HCT116 (cell line): ENCODE measurements at regions not wholly inside any gene's neighbourhood (a gene's known extent, or its start where the extent isn't known, plus 50 kb on each side); places are given as distances from the start of the nearest gene placed in this dataset.

Experiments used
- ATAC-seq: fragments of 200-7000 bp; cut with Tn5 transposase; 2 replicates; pipeline ENCODE4 v1.9.1; 2020; ENCODE audit warnings: mild to moderate bottlenecking, moderate library complexity
- BruUV-seq: library from RNA; stranded (reverse); fragments of 400-500 nt; replicated peaks from 2 replicates; lab custom pipeline; 2021; lab: Mats Ljungman, UMichigan
- CTCF ChIA-PET: fragments of 300-600 bp; sonication (Branson Sonifier 250); formaldehyde crosslinking; loops from one replicate; lab custom pipeline; 2021; ENCODE audit warnings: antibody characterized with exemption; lab: Charles Lee
- POLR2A ChIA-PET: fragments of 300-600, 350-600 bp; sonication (Branson Sonifier 250); formaldehyde crosslinking; loops from one replicate; lab custom pipeline; 2021; ENCODE audit warnings: antibody characterized with exemption; lab: Charles Lee
- RAD21 ChIA-PET, 2 experiments: fragments of 300-600 bp; sonication (Branson Sonifier 250); formaldehyde crosslinking; loops; one replicate each; lab custom pipeline; 2023; ENCODE audit warnings: low total read pairs in 2 of 2; ENCODE audit not compliant: uncharacterized antibody in 2 of 2, unreplicated experiment in 2 of 2, low non-redundant PET in 1 of 2; lab: Charles Lee
- DNase-seq: peaks from one replicate; pipeline ENCODE4 v3.0.0-alpha.2; 2010; ENCODE audit warnings: low read depth, low spot score
- H2AFZ ChIP-seq: fragments of 200-600 bp; shearing (Covaris generic), sonication (generic); 2 replicates; pipeline ENCODE4 v1.6.1; 2017; ENCODE audit warnings: low read depth, mixed run types, mixed read lengths, antibody characterized with exemption, low read length; ENCODE audit not compliant: poor library complexity, severe bottlenecking
- H3K27ac ChIP-seq: 2 replicates; pipeline ENCODE4 v1.5.1; 2012; ENCODE audit warnings: low read depth, low read length
- H3K27me3 ChIP-seq: fragments of 200-600 bp; sonication (generic); 2 replicates; pipeline ENCODE4 v1.6.1; 2016; ENCODE audit warnings: mixed run types, low read length, mixed read lengths; ENCODE audit not compliant: insufficient read depth
- H3K36me3 ChIP-seq, 2 experiments: fragments of 200-500 bp in 1 of 2; fragments of 200-600 bp in 1 of 2; sonication (Bioruptor generic) in 1 of 2; sonication (generic) in 1 of 2; 2 replicates each; pipeline versions ENCODE4 v1.5.1 to v1.6.1; 2014 to 2016; ENCODE audit warnings: low read length in 2 of 2, inconsistent platforms in 1 of 2, mixed read lengths in 1 of 2, mixed run types in 1 of 2; ENCODE audit not compliant: insufficient read depth in 2 of 2, control insufficient read depth in 1 of 2
- H3K4me1 ChIP-seq, 2 experiments: fragments of 200-600 bp in 1 of 2; sonication (generic) in 1 of 2; 2 replicates each; pipeline versions ENCODE4 v1.5.1 to v1.6.1; 2012 to 2017; ENCODE audit warnings: low read length in 2 of 2, inconsistent platforms in 1 of 2, mild to moderate bottlenecking in 1 of 2, mixed read lengths in 1 of 2, mixed run types in 1 of 2, moderate library complexity in 1 of 2; ENCODE audit not compliant: insufficient read depth in 2 of 2, control insufficient read depth in 1 of 2
- H3K4me2 ChIP-seq: fragments of 200-600 bp; sonication (generic); 2 replicates; pipeline ENCODE4 v1.6.1; 2017; ENCODE audit warnings: mixed run types, low read length, mixed read lengths
- H3K4me3 ChIP-seq, 2 experiments: fragments of 200-600 bp in 1 of 2; sonication (generic) in 1 of 2; replicated peaks in 1 of 2; 2 replicates each; pipeline ENCODE4 v1.5.1; 2011 to 2016; ENCODE audit warnings: low read length in 2 of 2, control low read depth in 1 of 2, low read depth in 1 of 2, mild to moderate bottlenecking in 1 of 2, mixed read lengths in 1 of 2, mixed run types in 1 of 2
- H3K79me2 ChIP-seq: fragments of 200-600 bp; sonication (generic); 2 replicates; pipeline ENCODE4 v1.6.1; 2017; ENCODE audit warnings: mild to moderate bottlenecking, mixed run types, low read length, moderate library complexity, mixed read lengths; ENCODE audit not compliant: insufficient read depth
- H3K9ac ChIP-seq: fragments of 200-600 bp; sonication (generic); 2 replicates; pipeline ENCODE4 v1.6.1; 2016; ENCODE audit warnings: low read length, mixed read lengths
- H3K9me2 ChIP-seq: fragments of 200-600 bp; sonication (generic), shearing (Covaris generic); 2 replicates; pipeline ENCODE4 v1.6.1; 2017; ENCODE audit warnings: mixed run types, mild to moderate bottlenecking, moderate library complexity; ENCODE audit not compliant: insufficient read depth
- H3K9me3 ChIP-seq, 2 experiments: fragments of 200-500 bp in 1 of 2; fragments of 200-600 bp in 1 of 2; sonication (Bioruptor generic) in 1 of 2; sonication (generic) in 1 of 2; 2 replicates each; pipeline ENCODE4 v1.6.1; 2014 to 2017; ENCODE audit warnings: low read length in 2 of 2, mixed read lengths in 2 of 2, inconsistent platforms in 1 of 2, low read depth in 1 of 2, mild to moderate bottlenecking in 1 of 2, mixed run types in 1 of 2, moderate library complexity in 1 of 2; ENCODE audit not compliant: control insufficient read depth in 1 of 2, insufficient read depth in 1 of 2
- H4K20me1 ChIP-seq: fragments of 200-600 bp; sonication (generic), shearing (Covaris generic); 2 replicates; pipeline ENCODE4 v1.6.1; 2017; ENCODE audit warnings: mixed run types, mild to moderate bottlenecking, moderate library complexity; ENCODE audit not compliant: insufficient read depth
- CEBPB ChIP-seq: IDR thresholded peaks from 2 replicates; pipeline ENCODE4 v1.6.1; 2012; ENCODE audit warnings: low read depth
- EGR1 ChIP-seq: IDR thresholded peaks from 2 replicates; pipeline ENCODE4 v1.6.1; 2012; ENCODE audit warnings: low read depth
- EZH2 ChIP-seq: fragments of 200-600 bp; sonication (generic); IDR thresholded peaks from 2 replicates; pipeline ENCODE4 v1.6.1; 2017; ENCODE audit warnings: antibody characterized with exemption, mixed run types
- EZH2phosphoT487 ChIP-seq: fragments of 200-600 bp; IDR thresholded peaks from 2 replicates; pipeline ENCODE4 v1.6.1; 2018; ENCODE audit warnings: antibody characterized with exemption, borderline replicate concordance
- SIN3A ChIP-seq: IDR thresholded peaks from 2 replicates; pipeline ENCODE4 v1.6.1; 2012; ENCODE audit warnings: low read depth
- SP1 ChIP-seq: IDR thresholded peaks from 2 replicates; pipeline ENCODE4 v1.6.1; 2012; ENCODE audit warnings: low read depth
- YY1 ChIP-seq: IDR thresholded peaks from 2 replicates; pipeline ENCODE4 v1.6.1; 2011; ENCODE audit warnings: low read length, low read depth, moderate library complexity, mild to moderate bottlenecking; ENCODE audit not compliant: insufficient replicate concordance; ENCODE audit errors: extremely low read depth
- ZFX ChIP-seq: fragments of 450-650 bp; IDR thresholded peaks from 2 replicates; pipeline ENCODE4 v1.6.1; 2017
- ZNF274 ChIP-seq: fragments of 200-500 bp; sonication (Bioruptor generic); IDR thresholded peaks from 2 replicates; pipeline ENCODE4 v1.6.1; 2014; ENCODE audit warnings: mild to moderate bottlenecking, low read depth, low read length, inconsistent platforms
- intact Hi-C: fragments of 100-400 bp; cut with micrococcal nuclease; formaldehyde crosslinking; loops from 2 replicates; pipeline ENCODE4 v1.10.0; 2022
- TF ChIP-seq, protein P1 (sequence below): IDR thresholded peaks from 2 replicates; pipeline ENCODE4 v1.6.1; 2011; ENCODE audit warnings: mild to moderate bottlenecking, low read length, moderate library complexity; ENCODE audit not compliant: insufficient replicate concordance; ENCODE audit errors: extremely low read depth

DNA sequence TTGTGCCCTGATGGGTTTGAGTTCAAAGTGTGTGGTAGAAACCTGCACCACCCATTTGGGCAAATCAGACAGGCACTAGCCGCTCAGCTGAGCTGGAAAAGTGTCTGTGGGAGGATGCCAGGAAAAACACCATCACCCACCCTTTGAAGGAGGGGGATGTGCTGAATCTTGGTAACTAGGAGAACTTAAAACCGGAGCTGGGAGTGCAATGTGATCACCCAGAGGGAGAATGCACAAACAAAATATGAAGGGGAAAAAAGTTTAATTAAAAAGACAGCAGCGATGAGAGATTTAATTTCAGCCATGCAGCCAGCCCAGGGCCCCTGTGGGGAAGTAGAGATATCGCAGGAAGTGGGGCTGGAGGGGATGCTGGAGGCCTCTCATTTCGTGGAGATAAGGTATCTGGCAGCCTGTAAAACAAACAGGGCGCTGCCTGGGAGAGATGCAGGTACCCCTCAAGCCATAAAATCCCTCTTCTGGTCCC lies 86.8 kb upstream of the BCAR3 start:
- Histone ChIP-seq H3K4me3 (no peak overlapping the region), H3K9me3 (no peaks in the 10 kb centered on the region), H3K79me2 (no peaks in the 10 kb centered on the region), H3K36me3 (no peaks in the 10 kb centered on the region), H3K27ac (no peak overlapping the region), H3K4me2 (no peak overlapping the region), H4K20me1 (no peaks in the 10 kb centered on the region), H3K27me3 (no peaks in the 10 kb centered on the region), H2AFZ (no peak overlapping the region), H3K9me2 (no peaks in the 10 kb centered on the region), H3K9ac (no peak overlapping the region), H3K4me1 (peaks cover 0 to 22% of the 10 kb centered on the region in 2 experiments; a peak in 1 of 4 replicates)
- intact Hi-C loops = no loop called here
- ATAC-seq (no peak), DNase-seq (no peak)
- POLR2A ChIA-PET = no interaction called here
- no TSS peak for BruUV-seq
- CTCF ChIA-PET = no interaction called here
- RAD21 ChIA-PET = no interaction called here
- TF ChIP-seq EGR1 (no peak), CEBPB (no peak), EZH2phosphoT487 (no peak), YY1 (no peak), ZFX (no peak), EZH2 (no peak), SIN3A (no peak), ZNF274 (no peak), SP1 (no peak)
- TF ChIP-seq, protein P1, sequence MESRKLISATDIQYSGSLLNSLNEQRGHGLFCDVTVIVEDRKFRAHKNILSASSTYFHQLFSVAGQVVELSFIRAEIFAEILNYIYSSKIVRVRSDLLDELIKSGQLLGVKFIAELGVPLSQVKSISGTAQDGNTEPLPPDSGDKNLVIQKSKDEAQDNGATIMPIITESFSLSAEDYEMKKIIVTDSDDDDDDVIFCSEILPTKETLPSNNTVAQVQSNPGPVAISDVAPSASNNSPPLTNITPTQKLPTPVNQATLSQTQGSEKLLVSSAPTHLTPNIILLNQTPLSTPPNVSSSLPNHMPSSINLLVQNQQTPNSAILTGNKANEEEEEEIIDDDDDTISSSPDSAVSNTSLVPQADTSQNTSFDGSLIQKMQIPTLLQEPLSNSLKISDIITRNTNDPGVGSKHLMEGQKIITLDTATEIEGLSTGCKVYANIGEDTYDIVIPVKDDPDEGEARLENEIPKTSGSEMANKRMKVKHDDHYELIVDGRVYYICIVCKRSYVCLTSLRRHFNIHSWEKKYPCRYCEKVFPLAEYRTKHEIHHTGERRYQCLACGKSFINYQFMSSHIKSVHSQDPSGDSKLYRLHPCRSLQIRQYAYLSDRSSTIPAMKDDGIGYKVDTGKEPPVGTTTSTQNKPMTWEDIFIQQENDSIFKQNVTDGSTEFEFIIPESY = no peak
